Activated CD8-positive, alpha-beta T cell treated with anti-CD3 and anti-CD28 coated beads for 36 hours (primary cell): ENCODE measurements at regions not wholly inside any gene's neighbourhood (a gene's known extent, or its start where the extent isn't known, plus 50 kb on each side); places are given as distances from the start of the nearest gene placed in this dataset.

Source experiments
- ATAC-seq: fragments of 200-7000 bp; cut with Tn5 transposase; one replicate; pipeline ENCODE4 v1.10.0; 2021; ENCODE audit warnings: mild to moderate bottlenecking, moderate library complexity
- CTCF ChIA-PET: fragments of 350-600 bp; sonication (Branson Sonifier 250); formaldehyde crosslinking; loops from one replicate; lab custom pipeline; 2021; ENCODE audit warnings: antibody characterized with exemption; lab: Charles Lee
- POLR2A ChIA-PET: fragments of 350-600 bp; sonication (Branson Sonifier 250); formaldehyde crosslinking; loops from one replicate; lab custom pipeline; 2021; ENCODE audit warnings: antibody characterized with exemption; lab: Charles Lee
- DNase-seq: peaks from one replicate; pipeline ENCODE4 v3.0.0-alpha.2; 2020
- H3K27ac Mint-ChIP-seq: one replicate; pipeline ENCODE4 v1.8.0; 2021; ENCODE audit warnings: mild to moderate bottlenecking, mixed read lengths
- H3K27me3 Mint-ChIP-seq: one replicate; pipeline ENCODE4 v1.8.0; 2021; ENCODE audit warnings: mixed read lengths
- H3K36me3 Mint-ChIP-seq: one replicate; pipeline ENCODE4 v1.8.0; 2021; ENCODE audit warnings: low read depth, mixed read lengths
- H3K4me1 Mint-ChIP-seq: one replicate; pipeline ENCODE4 v1.8.0; 2021; ENCODE audit warnings: low read depth, mixed read lengths
- H3K4me3 Mint-ChIP-seq: one replicate; pipeline ENCODE4 v1.8.0; 2021; ENCODE audit warnings: mild to moderate bottlenecking, moderate library complexity, mixed read lengths
- H3K9me3 Mint-ChIP-seq: one replicate; pipeline ENCODE4 v1.8.0; 2021; ENCODE audit warnings: mixed read lengths
- CTCF ChIP-seq: fragments of 200-600 bp; IDR thresholded peaks from one replicate; pipeline ENCODE4 v1.8.0; 2022; ENCODE audit warnings: antibody characterized with exemption, mild to moderate bottlenecking
- intact Hi-C: fragments of 100-400 bp; cut with micrococcal nuclease; formaldehyde crosslinking; loops from one replicate; pipeline ENCODE4 v1.10.0; 2022

DNA sequence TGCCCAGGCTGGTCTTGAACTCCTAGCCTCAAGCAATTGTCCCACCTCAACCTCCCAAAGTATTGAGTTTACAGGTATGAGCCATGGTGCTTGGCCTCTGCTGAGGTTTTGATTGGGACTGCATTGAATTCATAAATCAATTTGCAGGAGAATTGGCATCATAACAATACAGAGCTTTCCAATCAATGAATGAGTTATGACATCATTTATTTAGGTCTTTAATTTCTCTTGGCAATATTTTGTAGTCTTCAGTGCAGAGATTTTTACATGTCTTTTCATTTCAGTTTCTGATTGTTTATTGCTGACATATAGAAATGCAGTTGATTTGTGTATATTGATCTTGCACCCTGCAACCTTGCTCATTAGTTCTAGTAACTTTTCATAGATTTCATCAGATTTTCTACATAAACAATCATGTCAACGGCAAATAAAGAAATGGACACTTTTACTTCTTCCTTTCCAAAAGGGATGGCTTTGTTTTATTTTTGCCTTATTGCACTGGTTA lies 119.9 kb downstream of the TFCP2L1 start:
- DNase-seq (no peak), ATAC-seq (no peak)
- Mint-ChIP-seq H3K27ac (no peak overlapping the region), H3K4me3 (no peak overlapping the region), H3K9me3 (peaks cover 9% of the 10 kb centered on the region), H3K27me3 (peaks cover 2% of the 10 kb centered on the region), H3K4me1 (no peaks in the 10 kb centered on the region), H3K36me3 (no peaks in the 10 kb centered on the region)
- intact Hi-C loops: no loop called here
- TF ChIP-seq CTCF: no peak
- CTCF ChIA-PET: no interaction called here
- POLR2A ChIA-PET: no interaction called here
